Activated T-helper 17 cell treated with anti-CD3 and anti-CD28 coated beads, Interleukin-2, amount 50 U/mL, for 72 hours (primary cell): ENCODE measurements at regions not wholly inside any gene's neighbourhood (a gene's known extent, or its start where the extent isn't known, plus 50 kb on each side); places are given as distances from the start of the nearest gene placed in this dataset.
A peak's percentile ranks its signal among the peaks of the same experiment; 100 is the strongest.

Source experiments
- ATAC-seq: fragments of 150-1000 bp; cut with Tn5 transposase; replicated peaks from 2 replicates; pipeline ENCODE4 v1.10.0; 2021; ENCODE audit warnings: mild to moderate bottlenecking, moderate library complexity
- H3K27ac Mint-ChIP-seq: one replicate; pipeline ENCODE4 v1.8.0; 2022; ENCODE audit warnings: mixed read lengths
- H3K27me3 Mint-ChIP-seq: one replicate; pipeline ENCODE4 v1.8.0; 2022; ENCODE audit warnings: mixed read lengths
- H3K36me3 Mint-ChIP-seq: one replicate; pipeline ENCODE4 v1.8.0; 2022; ENCODE audit warnings: low read depth, mild to moderate bottlenecking, mixed read lengths
- H3K4me1 Mint-ChIP-seq: one replicate; pipeline ENCODE4 v1.8.0; 2022; ENCODE audit warnings: mixed read lengths
- H3K4me3 Mint-ChIP-seq: one replicate; pipeline ENCODE4 v1.8.0; 2022; ENCODE audit warnings: mild to moderate bottlenecking, mixed read lengths
- H3K9me3 Mint-ChIP-seq: one replicate; pipeline ENCODE4 v1.8.0; 2022; ENCODE audit warnings: mixed read lengths

- no peak for ATAC-seq
- Mint-ChIP-seq H3K36me3 (no peaks in the 10 kb centered on the region), H3K27me3 (peaks cover 9% of the 10 kb centered on the region), H3K9me3 (peaks cover 5% of the 10 kb centered on the region), H3K27ac (no peak overlapping the region), H3K4me3 (no peak overlapping the region), H3K4me1 (no peaks in the 10 kb centered on the region)
These were observed 132.6 kb upstream of the CHRNA7 start for GRCh38 chr15:31897746-31898145.

DNA sequence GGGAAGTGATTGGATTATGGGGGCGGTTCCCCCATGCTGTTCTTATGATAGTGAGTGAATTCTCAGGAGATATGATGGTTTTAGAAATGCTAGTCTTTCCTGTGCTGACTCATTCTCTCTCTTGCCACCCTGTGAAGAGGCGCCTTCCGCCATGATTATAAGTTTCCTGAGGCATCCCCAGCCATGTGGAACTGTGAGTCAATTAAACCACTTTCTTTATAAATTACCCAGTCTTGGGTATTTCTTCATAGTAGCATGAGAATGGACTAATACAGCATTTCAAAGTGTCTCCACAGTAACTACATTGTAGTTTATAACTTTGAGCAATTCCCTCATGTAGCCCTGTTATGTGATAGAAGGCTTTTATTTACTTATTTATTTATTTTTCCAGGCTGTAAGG is 128.8 kb upstream of the CHRNA7 start:
- Mint-ChIP-seq H3K9me3 (peaks cover 5% of the 10 kb centered on the region), H3K27ac (no peak overlapping the region), H3K36me3 (no peaks in the 10 kb centered on the region), H3K4me3 (no peak overlapping the region), H3K4me1 (no peaks in the 10 kb centered on the region), H3K27me3 (peaks cover 8% of the 10 kb centered on the region)
- ATAC-seq: no peak

DNA sequence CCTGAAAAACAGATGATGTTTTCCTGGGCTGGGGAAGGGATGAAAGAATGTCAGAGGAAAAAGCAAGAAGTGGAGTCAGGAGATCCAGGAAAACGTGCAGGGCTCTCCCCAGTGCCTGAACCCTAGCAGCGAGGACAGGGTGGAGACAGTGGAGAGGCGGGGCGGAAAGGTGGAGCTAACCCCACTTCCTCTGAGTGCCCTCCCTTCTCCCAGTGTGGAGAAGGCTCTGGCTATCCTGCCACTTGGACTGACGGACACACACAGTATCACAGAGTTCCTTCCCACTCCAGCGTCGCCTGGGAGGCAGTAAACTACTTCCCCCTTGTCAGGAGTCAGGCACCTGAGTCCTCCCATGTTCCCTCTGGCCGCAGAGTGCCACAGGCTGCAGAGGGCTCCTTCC is 125.3 kb upstream of the CHRNA7 start:
- no peak for ATAC-seq
- peaks cover 14% of the 10 kb centered on the region for H3K27me3 Mint-ChIP-seq
- H3K4me1 Mint-ChIP-seq: no peaks in the 10 kb centered on the region
- no peaks in the 10 kb centered on the region for H3K36me3 Mint-ChIP-seq
- no peaks in the 10 kb centered on the region for H3K9me3 Mint-ChIP-seq
- no peak overlapping the region for H3K4me3 Mint-ChIP-seq
- H3K27ac Mint-ChIP-seq: no peak overlapping the region

- no peak overlapping the region for H3K27ac Mint-ChIP-seq
- no peak for ATAC-seq
- no peaks in the 10 kb centered on the region for H3K36me3 Mint-ChIP-seq
- peaks cover 9% of the 10 kb centered on the region for H3K9me3 Mint-ChIP-seq
- peaks cover 25% of the 10 kb centered on the region for H3K27me3 Mint-ChIP-seq
- H3K4me3 Mint-ChIP-seq: no peak overlapping the region
- H3K4me1 Mint-ChIP-seq: peaks cover 4% of the 10 kb centered on the region
These were observed 104.8 kb upstream of the CHRNA7 start for GRCh38 chr15:31925541-31925940.

DNA sequence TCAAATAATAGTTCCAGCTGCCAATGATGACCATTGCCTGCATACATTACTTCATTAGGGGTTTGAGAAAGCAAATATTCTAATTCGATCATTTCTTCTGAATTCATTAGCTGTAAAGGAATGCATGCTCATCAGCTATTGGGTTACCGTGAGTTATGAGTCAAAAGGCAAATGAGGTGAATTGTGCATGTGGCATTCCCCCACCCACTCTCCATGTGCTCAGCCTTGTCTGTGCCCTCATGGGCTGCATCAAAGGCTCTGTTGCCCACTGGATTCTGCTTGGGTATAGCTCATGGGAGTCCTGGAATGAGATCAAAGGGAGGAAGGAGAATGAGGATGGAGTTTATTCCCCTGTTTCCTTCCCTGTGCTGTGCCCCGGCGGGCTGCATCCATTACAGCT is 99.3 kb upstream of the CHRNA7 start:
- Mint-ChIP-seq H3K36me3 (no peaks in the 10 kb centered on the region), H3K9me3 (no peaks in the 10 kb centered on the region), H3K27me3 (peaks cover 33% of the 10 kb centered on the region), H3K4me1 (no peaks in the 10 kb centered on the region), H3K4me3 (no peak overlapping the region), H3K27ac (no peak overlapping the region)
- ATAC-seq: peak; percentile 81

- Mint-ChIP-seq H3K36me3 (no peaks in the 10 kb centered on the region), H3K9me3 (no peaks in the 10 kb centered on the region), H3K4me1 (no peaks in the 10 kb centered on the region), H3K27ac (no peak overlapping the region), H3K4me3 (no peak overlapping the region), H3K27me3 (peaks cover 29% of the 10 kb centered on the region)
- ATAC-seq: no peak
These were observed 97.7 kb upstream of the CHRNA7 start for GRCh38 chr15:31932576-31932975.

DNA sequence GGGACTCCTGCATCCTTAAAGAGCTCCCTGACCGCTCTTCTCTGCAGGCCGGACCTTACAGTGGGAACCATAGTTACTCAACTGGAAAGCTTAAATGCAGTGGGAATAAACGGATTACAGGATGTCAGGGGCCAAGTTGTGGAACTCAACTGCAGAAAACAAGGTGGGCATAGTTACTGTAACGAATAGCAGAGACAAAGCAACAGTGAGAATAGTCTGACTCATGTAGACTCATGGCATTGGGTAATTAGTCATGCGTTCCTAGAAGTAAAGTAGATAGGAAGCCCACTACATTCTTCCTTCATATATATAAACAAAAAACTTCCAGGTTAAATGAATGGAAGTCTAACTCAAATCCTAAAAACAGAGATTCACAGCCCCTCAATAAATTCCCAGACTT is 95.5 kb upstream of the CHRNA7 start:
- no peaks in the 10 kb centered on the region for H3K9me3 Mint-ChIP-seq
- H3K27ac Mint-ChIP-seq: no peak overlapping the region
- peak; percentile 58 for ATAC-seq
- no peaks in the 10 kb centered on the region for H3K4me1 Mint-ChIP-seq
- H3K4me3 Mint-ChIP-seq: no peak overlapping the region
- H3K27me3 Mint-ChIP-seq: peaks cover 29% of the 10 kb centered on the region
- H3K36me3 Mint-ChIP-seq: no peaks in the 10 kb centered on the region

DNA sequence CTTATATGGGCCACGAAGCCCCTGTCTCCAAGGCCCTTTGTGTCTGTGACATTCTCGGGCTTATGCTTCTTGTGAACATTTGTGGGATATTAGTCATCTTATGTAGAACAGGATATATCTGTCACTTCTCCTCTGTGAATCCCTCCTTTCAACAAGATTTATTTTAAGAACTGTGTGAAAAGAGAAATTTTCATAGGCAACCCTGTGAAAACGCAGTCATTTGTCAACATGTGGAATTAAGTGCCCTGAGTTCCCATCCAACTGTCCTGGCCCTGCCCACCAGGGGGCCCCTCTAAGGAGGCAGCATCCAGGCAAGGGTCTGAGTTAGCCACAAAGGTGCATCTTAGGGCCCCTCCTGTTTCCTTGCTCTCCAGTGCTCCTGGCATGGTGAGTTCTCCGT is 76.8 kb upstream of the CHRNA7 start:
- Mint-ChIP-seq H3K4me1 (no peaks in the 10 kb centered on the region), H3K9me3 (peaks cover 4% of the 10 kb centered on the region), H3K27me3 (peaks cover 35% of the 10 kb centered on the region), H3K36me3 (no peaks in the 10 kb centered on the region), H3K4me3 (no peak overlapping the region), H3K27ac (no peak overlapping the region)
- no peak for ATAC-seq

GRCh38 chr15:31954374-31955172 is 75.7 kb upstream of the CHRNA7 start:
- Mint-ChIP-seq H3K27ac (no peak overlapping the region), H3K27me3 (peaks cover 35% of the 10 kb centered on the region), H3K36me3 (no peaks in the 10 kb centered on the region), H3K4me3 (no peak overlapping the region), H3K9me3 (peaks cover 11% of the 10 kb centered on the region), H3K4me1 (no peaks in the 10 kb centered on the region)
- ATAC-seq: no peak

DNA sequence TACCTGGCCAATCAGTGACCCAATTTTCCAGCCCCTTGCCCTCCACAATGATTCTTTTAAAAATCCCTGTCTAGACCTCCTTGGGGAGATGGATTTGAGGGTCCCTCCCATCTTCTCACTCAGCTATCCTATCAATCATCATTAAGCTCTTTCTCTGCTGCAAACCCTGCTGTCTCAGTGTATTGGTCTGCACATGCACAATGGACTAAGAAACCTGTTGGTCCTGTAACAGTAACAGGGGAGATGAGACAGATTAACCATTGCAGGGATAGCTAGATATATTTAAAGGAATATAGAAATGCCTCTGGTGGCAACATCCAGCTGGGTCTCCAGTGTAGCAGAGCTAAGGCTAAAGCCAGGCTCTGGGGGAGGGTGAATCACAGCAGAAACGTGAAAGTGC is 74.6 kb upstream of the CHRNA7 start:
- H3K27me3 Mint-ChIP-seq: peaks cover 35% of the 10 kb centered on the region
- no peak for ATAC-seq
- peaks cover 13% of the 10 kb centered on the region for H3K9me3 Mint-ChIP-seq
- no peaks in the 10 kb centered on the region for H3K4me1 Mint-ChIP-seq
- H3K36me3 Mint-ChIP-seq: no peaks in the 10 kb centered on the region
- no peak overlapping the region for H3K4me3 Mint-ChIP-seq
- H3K27ac Mint-ChIP-seq: no peak overlapping the region

DNA sequence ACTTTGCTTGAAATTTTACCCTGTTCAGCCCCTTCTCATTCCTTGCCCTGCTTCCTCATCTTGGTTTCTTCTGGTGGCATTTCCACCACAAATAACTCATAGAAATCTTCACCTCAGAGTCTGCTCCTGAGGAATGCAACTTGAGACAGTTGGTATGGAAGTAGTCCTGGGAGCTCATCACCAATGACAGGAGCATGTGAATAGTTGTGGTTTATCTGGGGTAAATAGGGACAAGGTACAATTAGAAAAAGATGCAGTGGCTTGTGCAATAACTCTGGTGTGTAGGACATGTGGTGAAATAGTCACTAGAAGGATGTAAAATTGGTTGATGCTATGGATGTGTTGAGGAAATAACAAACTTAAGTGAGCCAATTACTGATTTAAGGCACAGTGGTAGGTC is 72.7 kb upstream of the CHRNA7 start:
- Mint-ChIP-seq H3K27ac (no peak overlapping the region), H3K9me3 (peaks cover 13% of the 10 kb centered on the region), H3K4me1 (no peaks in the 10 kb centered on the region), H3K27me3 (peaks cover 27% of the 10 kb centered on the region), H3K36me3 (no peaks in the 10 kb centered on the region), H3K4me3 (no peak overlapping the region)
- no peak for ATAC-seq

- no peaks in the 10 kb centered on the region for H3K36me3 Mint-ChIP-seq
These were observed 65.6 kb upstream of the CHRNA7 start for GRCh38 chr15:31964586-31965307.

DNA sequence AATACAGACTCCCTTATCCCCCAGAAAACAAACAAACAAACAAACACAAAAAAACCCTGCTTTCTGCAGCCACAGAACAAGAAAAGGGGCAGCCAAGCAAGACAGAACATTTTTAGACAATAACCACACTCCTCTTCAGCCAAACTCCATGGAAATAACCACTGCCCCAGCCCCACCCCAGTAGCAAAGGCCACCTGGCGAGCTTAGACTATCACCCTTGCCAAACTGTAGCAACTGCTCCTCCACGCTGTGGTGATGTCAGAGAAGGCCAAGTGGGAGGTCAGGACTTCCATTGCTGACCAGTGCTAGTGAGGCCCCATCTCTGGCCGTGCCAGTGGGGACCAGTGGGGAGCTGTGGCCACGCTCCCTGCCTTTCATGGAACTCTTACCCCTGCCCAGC is 60.3 kb upstream of the CHRNA7 start:
- no peaks in the 10 kb centered on the region for H3K36me3 Mint-ChIP-seq
- no peak overlapping the region for H3K27ac Mint-ChIP-seq
- H3K4me1 Mint-ChIP-seq: no peaks in the 10 kb centered on the region
- H3K9me3 Mint-ChIP-seq: no peaks in the 10 kb centered on the region
- H3K27me3 Mint-ChIP-seq: peaks cover 27% of the 10 kb centered on the region
- no peak overlapping the region for H3K4me3 Mint-ChIP-seq
- no peak for ATAC-seq

More at GRCh38 chr15:31964586-31965307, 65.6 kb upstream of the CHRNA7 start:
- Mint-ChIP-seq H3K4me1 (no peaks in the 10 kb centered on the region), H3K4me3 (no peak overlapping the region), H3K9me3 (no peaks in the 10 kb centered on the region), H3K27me3 (peaks cover 34% of the 10 kb centered on the region), H3K27ac (no peak overlapping the region)
- no peak for ATAC-seq

- H3K27me3 Mint-ChIP-seq: peaks cover 34% of the 10 kb centered on the region
- no peak overlapping the region for H3K4me3 Mint-ChIP-seq
- no peaks in the 10 kb centered on the region for H3K36me3 Mint-ChIP-seq
- ATAC-seq: no peak
- H3K9me3 Mint-ChIP-seq: no peaks in the 10 kb centered on the region
- no peak overlapping the region for H3K27ac Mint-ChIP-seq
- H3K4me1 Mint-ChIP-seq: no peaks in the 10 kb centered on the region
These were observed 57.1 kb upstream of the CHRNA7 start for GRCh38 chr15:31973197-31973596.

DNA sequence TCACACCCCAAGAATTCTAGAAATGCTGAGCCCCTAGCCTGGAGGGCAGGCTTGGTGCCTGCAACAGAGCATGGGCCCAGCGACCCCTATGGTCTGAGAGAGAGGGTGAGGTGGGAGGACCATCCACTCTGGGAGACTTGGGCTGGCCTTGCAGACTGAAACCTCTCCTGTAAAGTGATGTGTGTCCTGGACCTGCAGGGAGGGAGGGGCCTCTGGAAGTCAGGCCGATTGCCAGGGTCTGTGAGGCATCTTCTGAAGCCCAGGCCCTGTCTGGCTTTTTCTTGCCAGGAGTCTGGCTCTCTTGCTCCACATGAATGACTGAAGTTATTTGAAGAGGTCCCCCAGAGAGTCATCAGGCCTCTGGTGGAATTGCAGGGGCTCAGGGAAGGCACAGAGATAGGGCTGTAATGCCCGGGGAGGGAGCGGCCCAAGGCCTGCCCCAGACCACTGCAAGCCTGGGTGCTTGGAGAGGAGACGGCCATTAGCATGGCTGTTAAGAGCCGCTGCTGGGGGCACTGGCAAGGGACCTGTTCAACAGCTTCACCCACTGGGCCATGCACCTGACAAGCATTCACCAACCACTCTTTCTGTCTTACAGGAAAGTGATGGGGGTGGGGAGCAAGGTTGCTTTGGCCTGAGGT is 56.0 kb upstream of the CHRNA7 start:
- no peaks in the 10 kb centered on the region for H3K4me1 Mint-ChIP-seq
- H3K27ac Mint-ChIP-seq: no peak overlapping the region
- H3K9me3 Mint-ChIP-seq: no peaks in the 10 kb centered on the region
- no peaks in the 10 kb centered on the region for H3K36me3 Mint-ChIP-seq
- ATAC-seq: no peak
- peaks cover 38% of the 10 kb centered on the region for H3K27me3 Mint-ChIP-seq
- H3K4me3 Mint-ChIP-seq: peak overlapping the region; percentile 21
